NCI-H526 (cell line): ENCODE measurements at regions not wholly inside any gene's neighbourhood (a gene's known extent, or its start where the extent isn't known, plus 50 kb on each side); places are given as distances from the start of the nearest gene placed in this dataset.
A peak's percentile ranks its signal among the peaks of the same experiment; 100 is the strongest.
"Not testable (repeated sequence)": the region's sequence is repeated elsewhere in the genome, so short reads cannot be mapped to it uniquely, and the experiment has no call there.

Experiments used
- DNase-seq, 2 experiments: peaks; one replicate each; lab custom pipeline; 2025; lab: John Stamatoyannopoulos, UW

GRCh38 chr7:119868387-119868786 is 404.6 kb upstream of the KCND2 start:
- no peak for DNase-seq

DNA sequence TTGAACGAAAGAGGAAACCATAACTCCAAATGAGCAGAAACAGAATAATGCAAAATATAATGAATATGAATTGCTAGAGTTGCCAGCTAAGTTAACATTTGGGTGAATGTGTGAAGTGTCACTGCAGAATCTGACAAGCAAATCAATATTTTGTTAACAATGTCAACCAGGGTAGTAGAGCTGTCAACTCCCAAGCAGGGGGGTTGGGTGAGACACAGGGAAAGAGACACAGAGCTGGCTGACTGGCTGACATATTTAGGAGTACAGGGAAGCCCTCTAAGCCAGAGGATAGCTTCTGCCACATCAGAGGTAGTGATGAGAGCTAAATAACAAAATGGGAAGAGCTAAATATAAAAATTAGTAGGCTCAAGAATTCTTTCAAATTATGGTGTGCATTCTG is 393.1 kb upstream of the KCND2 start:
- DNase-seq: no peak

GRCh38 chr7:119886007-119886406 is 387.0 kb upstream of the KCND2 start:
- no peak for DNase-seq

DNA sequence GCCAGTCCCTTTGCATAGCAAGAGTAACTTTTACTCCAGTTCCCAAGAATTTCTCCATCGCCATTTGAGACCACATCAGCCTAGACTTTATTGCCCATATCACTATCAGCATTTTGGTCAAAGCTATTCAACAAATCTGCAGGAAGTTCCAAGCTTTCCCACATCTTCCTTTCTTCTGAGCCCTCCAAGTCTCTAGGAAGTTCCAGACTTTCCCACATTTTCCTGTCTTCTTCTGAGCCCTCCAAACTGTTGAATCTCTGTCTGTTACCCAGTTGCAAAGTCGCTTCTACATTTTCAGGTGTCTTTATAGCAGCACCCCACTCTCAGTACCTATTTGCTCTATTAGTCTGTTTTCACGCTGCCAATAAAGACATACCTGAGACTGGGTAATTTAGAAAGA is 386.4 kb upstream of the KCND2 start:
- DNase-seq: not testable (repeated sequence)

DNA sequence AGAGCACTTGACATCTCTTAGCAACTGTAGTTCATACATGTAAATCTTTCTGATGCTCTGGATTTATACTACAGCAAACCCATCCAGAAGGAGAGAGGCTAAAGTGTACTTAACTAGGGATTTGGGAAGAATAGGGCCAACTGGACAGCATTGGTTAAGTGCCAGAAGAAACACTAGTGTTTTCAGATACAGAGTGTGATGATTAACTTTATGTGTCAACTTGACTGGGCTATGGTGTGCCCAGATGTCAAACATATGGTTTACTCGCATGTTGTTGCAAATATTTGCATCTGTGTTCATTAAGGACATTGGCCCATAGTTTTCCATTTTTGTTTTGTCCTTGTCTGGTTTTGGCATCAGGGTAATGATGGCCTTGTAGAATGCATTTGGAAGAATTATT is 384.7 kb upstream of the KCND2 start:
- DNase-seq: no peak

DNA sequence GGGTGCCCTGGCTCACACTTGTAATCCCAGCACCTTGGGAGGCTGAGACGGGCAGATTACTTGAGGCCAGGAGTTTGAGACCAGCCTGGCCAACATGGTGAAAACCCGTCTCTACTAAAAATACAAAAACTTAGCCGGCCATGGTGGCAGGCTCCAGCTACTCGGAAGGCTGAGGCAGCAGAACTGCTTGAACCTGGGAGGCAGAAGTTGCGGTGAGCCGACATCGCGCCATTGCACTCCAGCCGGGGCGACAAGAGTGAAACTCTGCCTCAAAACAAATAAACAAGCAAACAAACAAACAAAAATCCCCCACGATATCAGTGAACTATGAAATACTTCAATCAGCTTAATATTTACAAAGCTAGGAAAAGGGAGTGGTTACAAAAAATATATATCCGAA is 382.3 kb upstream of the KCND2 start:
- DNase-seq: no peak

DNA sequence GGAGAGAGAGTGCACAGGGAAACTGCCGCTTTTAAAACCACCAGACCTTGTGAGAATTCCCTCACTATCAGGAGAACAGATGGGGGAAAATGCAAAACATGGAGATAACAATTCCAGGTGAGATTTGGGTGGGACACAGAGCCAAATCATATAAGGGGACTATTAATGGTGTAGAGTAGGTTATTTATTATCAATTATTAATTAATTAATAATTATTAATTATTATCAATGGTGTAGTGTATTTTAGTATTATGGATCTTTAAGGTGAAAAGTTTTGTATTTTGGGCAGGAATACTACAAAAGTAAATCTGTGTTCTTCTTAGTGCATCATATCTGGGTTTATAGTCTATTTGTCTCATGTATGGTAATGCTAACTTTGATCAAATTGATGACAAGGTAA is 377.7 kb upstream of the KCND2 start:
- no peak for DNase-seq

DNA sequence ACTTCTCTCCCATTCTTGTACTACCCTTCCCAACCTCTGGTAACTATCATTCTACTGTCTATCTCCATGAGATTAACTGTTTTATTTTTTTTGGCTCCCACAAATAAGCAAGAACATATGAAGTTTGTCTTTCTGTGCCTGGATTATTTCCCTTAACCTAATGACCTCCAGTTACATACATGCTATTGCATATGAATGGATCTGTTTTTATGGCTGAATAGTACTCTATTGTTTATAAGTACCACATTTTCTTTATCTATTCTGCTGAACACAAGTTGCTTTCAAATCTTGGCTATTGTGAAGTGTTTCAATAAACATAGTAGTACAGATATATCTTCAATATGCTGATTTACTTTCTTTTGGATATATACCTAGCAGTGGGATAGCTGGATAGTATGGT is 376.6 kb upstream of the KCND2 start:
- DNase-seq: no peak

- DNase-seq: no peak
These were observed 371.8 kb upstream of the KCND2 start for GRCh38 chr7:119900996-119901672.

DNA sequence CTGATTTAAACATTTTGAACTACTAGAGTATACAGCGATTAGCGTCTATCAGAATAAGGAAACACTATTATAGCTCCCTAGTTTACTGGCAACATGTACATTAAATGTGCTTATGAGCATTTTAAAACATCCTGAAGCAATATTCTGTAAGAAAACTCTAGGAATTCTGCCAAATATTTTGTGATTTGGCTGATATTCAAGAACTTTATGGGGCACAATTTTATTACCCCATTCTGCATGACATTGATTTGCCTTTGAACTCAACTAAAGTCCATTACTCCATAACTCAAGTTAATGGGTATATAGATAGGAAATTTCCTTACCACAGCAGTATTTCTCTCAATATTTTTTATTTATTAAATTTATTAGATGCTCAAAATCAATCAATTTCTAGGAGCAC is 369.9 kb upstream of the KCND2 start:
- DNase-seq: no peak

DNA sequence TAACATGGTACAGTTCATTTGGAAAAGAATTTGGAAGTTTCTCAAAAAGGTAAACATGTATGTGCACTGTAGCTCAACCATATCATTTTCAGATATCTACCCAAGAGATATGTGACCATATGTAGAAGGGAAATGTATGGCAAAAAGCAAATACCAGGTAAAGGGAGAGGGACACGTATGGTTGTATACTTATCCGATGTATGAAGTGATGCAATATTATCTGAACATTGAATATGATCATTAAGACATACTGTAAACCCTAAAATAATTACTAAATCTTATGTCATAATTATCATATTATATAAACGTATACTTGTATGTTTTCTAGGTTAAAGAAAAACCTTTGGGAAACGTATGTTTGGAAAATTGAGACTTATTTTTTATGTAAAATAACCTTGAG is 367.5 kb upstream of the KCND2 start:
- DNase-seq: no peak

- DNase-seq: no peak
These were observed 364.0 kb upstream of the KCND2 start for GRCh38 chr7:119908948-119909347.

GRCh38 chr7:119914119-119914518 is 358.9 kb upstream of the KCND2 start:
- not testable (repeated sequence) for DNase-seq

GRCh38 chr7:119916501-119916900 is 356.5 kb upstream of the KCND2 start:
- DNase-seq: no peak

DNA sequence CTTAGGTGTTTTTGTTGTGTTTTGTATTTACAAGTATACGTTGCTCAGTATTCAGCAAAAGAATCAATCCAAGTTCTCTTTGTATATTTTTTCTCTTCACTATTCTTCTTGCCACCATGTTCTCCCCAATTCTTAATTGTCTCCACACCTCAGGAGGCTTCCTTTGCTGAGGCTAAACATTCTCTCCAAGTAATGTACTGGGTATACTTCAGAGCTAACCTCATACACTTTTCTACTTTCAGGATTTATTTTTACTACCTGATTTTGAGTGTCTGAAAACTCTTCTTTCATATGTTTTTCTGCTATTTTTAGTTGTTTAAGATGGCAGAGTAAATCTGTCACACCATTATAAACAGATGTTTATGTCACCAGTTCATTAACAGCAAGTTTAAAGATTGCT is 354.8 kb upstream of the KCND2 start:
- DNase-seq: no peak

- no peak for DNase-seq
These were observed 353.0 kb upstream of the KCND2 start for GRCh38 chr7:119919986-119920385.

DNA sequence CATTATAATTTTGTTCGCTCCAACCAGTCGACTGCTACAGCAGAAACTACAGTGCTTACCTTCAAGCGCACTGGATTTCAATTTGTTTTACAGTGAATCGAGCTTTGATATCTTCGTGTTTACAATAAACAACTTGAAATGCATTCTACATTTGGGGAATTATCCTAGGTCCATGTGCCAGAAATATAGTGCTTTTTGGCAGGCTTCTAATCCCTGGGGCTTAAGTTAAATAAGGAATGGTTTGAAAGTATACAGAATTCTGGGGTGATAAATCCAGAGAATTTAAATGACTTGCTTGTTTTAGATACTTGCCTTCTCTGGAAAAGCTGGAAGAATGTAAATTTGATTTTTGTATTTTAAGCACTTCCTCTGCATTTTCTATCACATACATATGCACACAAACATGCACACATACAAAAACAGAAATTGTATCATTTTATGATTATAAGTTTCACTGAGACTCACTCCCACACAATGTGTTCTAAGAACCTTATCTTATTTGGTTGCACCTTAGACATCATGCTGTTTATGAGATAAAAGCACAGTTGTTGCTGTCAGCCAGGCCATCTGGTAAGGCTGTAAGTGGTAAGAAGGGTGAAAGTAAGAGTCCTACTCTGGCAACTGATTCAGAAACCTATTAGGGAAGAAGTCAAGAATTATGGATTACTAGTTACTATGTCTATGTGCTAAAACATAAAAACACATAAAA is 347.2 kb upstream of the KCND2 start:
- DNase-seq: no peak

GRCh38 chr7:119929891-119930290 is 343.1 kb upstream of the KCND2 start:
- no peak for DNase-seq

GRCh38 chr7:119931230-119931824 is 341.6 kb upstream of the KCND2 start:
- DNase-seq: no peak

GRCh38 chr7:119935418-119936025 is 337.5 kb upstream of the KCND2 start:
- peak; percentile 46 to 63 for DNase-seq

GRCh38 chr7:119936836-119937235 is 336.1 kb upstream of the KCND2 start:
- no peak for DNase-seq

GRCh38 chr7:119937745-119938144 is 335.2 kb upstream of the KCND2 start:
- no peak for DNase-seq
